Spinal cord (tissue), 9 donors: ENCODE measurements at regions not wholly inside any gene's neighbourhood (a gene's known extent, or its start where the extent isn't known, plus 50 kb on each side); places are given as distances from the start of the nearest gene placed in this dataset.

Experiments used
- DNase-seq, 6 donors: peaks; one replicate each; pipeline versions ENCODE4 v3.0.0 to v3.0.0-alpha.2; 2013 to 2015; ENCODE audit warnings: low spot score in 6 of 6, low read depth in 4 of 6
- H3K27ac ChIP-seq: one replicate; pipeline ENCODE4 v1.5.1; 2013; ENCODE audit warnings: low read depth, low read length, control low read depth
- H3K27me3 ChIP-seq: one replicate; pipeline ENCODE4 v1.6.1; 2013; ENCODE audit warnings: low read length; ENCODE audit not compliant: control insufficient read depth, insufficient read depth
- H3K36me3 ChIP-seq: one replicate; pipeline ENCODE4 v1.6.1; 2013; ENCODE audit warnings: low read length; ENCODE audit not compliant: control insufficient read depth, insufficient read depth
- H3K4me1 ChIP-seq: one replicate; pipeline ENCODE4 v1.6.1; 2013; ENCODE audit warnings: low read length; ENCODE audit not compliant: control insufficient read depth, insufficient read depth
- H3K4me3 ChIP-seq: one replicate; pipeline ENCODE4 v1.5.1; 2013; ENCODE audit warnings: low read depth, low read length, control low read depth
- H3K9me3 ChIP-seq: one replicate; pipeline ENCODE4 v1.6.1; 2013; ENCODE audit warnings: low read length; ENCODE audit not compliant: control insufficient read depth, insufficient read depth
- WGBS: methylation state at CpG from one replicate; pipeline ENCODE4 v1.1.5; 2013; ENCODE audit warnings: missing lambda C conversion rate; ENCODE audit not compliant: insufficient coverage; 5-methylcytosine and 5-hydroxymethylcytosine counted together
- donor health status: healthy.

GRCh38 chr11:19537803-19538453 is 174.7 kb upstream of the NAV2 start:
- WGBS, result 77% methylated on average over 2 of the region's 3 CpGs
- Histone ChIP-seq H3K27ac (no peak overlapping the region), H3K36me3 (no peaks in the 10 kb centered on the region)

DNA sequence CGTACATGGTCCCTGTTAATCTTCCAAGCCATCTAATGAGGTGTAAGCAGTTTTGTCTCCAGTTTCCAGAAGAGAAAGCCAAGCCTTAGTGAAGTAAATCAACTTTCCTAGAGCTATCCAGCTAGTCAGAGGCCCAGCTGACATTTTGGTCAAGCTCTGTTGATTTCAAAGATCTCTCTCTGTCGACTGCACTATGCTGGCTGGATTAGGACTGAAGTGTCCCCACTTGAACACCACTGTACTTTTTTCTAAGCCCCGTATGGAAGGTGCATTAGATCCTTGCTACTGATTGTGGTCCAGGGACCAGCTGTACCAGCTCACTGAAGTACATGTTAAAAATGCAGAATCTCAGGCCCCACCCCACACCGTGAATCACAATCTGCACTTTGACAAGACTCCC is 176.5 kb upstream of the NAV2 start:
- no peak for DNase-seq
- H3K9me3 ChIP-seq, result no peaks in the 10 kb centered on the region
- no peak overlapping the region for H3K4me3 ChIP-seq
- H3K36me3 ChIP-seq, result no peaks in the 10 kb centered on the region
- H3K27me3 ChIP-seq, result no peaks in the 10 kb centered on the region
- peaks cover 3% of the 10 kb centered on the region for H3K4me1 ChIP-seq
- H3K27ac ChIP-seq, result no peak overlapping the region
- WGBS, result 38% methylated on average over 3 of the region's 4 CpGs

More at GRCh38 chr11:19537803-19538453, 174.7 kb upstream of the NAV2 start:
- Histone ChIP-seq H3K4me3 (no peak overlapping the region), H3K27me3 (no peaks in the 10 kb centered on the region), H3K9me3 (no peaks in the 10 kb centered on the region), H3K4me1 (peaks cover 3% of the 10 kb centered on the region)
- no peak for DNase-seq

DNA sequence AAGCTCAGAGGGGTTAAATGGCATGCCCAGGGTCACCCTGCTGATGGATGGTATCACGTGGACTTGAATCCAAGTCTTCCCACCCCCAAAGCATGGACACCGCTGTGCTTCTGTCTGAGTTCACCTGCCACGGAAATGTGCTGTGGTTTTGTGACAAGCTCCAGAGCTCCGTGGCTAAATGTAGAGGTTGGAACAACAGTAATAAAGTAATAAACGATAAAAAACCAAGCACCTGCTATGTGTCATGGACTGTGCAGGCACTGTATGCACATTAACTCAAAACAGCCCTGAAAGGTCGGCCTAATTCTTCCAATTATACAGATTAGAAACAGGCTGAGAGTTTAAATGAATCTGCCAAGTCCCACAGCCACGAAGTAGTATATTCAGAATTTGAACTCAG is 182.1 kb upstream of the NAV2 start:
- WGBS, result 93% methylated on average over 2 of the region's 7 CpGs
- H3K4me1 ChIP-seq, result peaks cover 6% of the 10 kb centered on the region
- no peak for DNase-seq
- no peaks in the 10 kb centered on the region for H3K36me3 ChIP-seq
- no peaks in the 10 kb centered on the region for H3K9me3 ChIP-seq
- no peaks in the 10 kb centered on the region for H3K27me3 ChIP-seq
- no peak overlapping the region for H3K27ac ChIP-seq
- H3K4me3 ChIP-seq, result no peak overlapping the region

GRCh38 chr11:19526119-19526518 is 186.5 kb upstream of the NAV2 start:
- H3K4me3 ChIP-seq, result no peak overlapping the region
- DNase-seq, result no peak
- H3K9me3 ChIP-seq, result no peaks in the 10 kb centered on the region
- peaks cover 13% of the 10 kb centered on the region for H3K4me1 ChIP-seq
- WGBS, result 89% methylated on average over 1 of the region's 2 CpGs
- no peaks in the 10 kb centered on the region for H3K27me3 ChIP-seq
- H3K27ac ChIP-seq, result no peak overlapping the region
- H3K36me3 ChIP-seq, result no peaks in the 10 kb centered on the region

GRCh38 chr11:19525714-19526113 is 186.9 kb upstream of the NAV2 start:
- Histone ChIP-seq H3K27me3 (no peaks in the 10 kb centered on the region), H3K36me3 (no peaks in the 10 kb centered on the region), H3K4me1 (peaks cover 17% of the 10 kb centered on the region), H3K4me3 (no peak overlapping the region), H3K27ac (no peak overlapping the region), H3K9me3 (no peaks in the 10 kb centered on the region)
- no peak for DNase-seq
- WGBS, result 81% methylated on average over 3 of the region's 5 CpGs

GRCh38 chr11:19525276-19525675 is 187.4 kb upstream of the NAV2 start:
- no peaks in the 10 kb centered on the region for H3K27me3 ChIP-seq
- 89% methylated on average over 7 of the region's 7 CpGs for WGBS
- H3K9me3 ChIP-seq, result no peaks in the 10 kb centered on the region
- no peak overlapping the region for H3K27ac ChIP-seq
- peaks cover 21% of the 10 kb centered on the region for H3K4me1 ChIP-seq
- H3K36me3 ChIP-seq, result no peaks in the 10 kb centered on the region
- H3K4me3 ChIP-seq, result no peak overlapping the region
- no peak for DNase-seq

GRCh38 chr11:19524171-19524671 is 188.4 kb upstream of the NAV2 start:
- no peak overlapping the region for H3K27ac ChIP-seq
- no peaks in the 10 kb centered on the region for H3K9me3 ChIP-seq
- no peak overlapping the region for H3K4me3 ChIP-seq
- peaks cover 26% of the 10 kb centered on the region for H3K4me1 ChIP-seq
- no peaks in the 10 kb centered on the region for H3K36me3 ChIP-seq
- H3K27me3 ChIP-seq, result no peaks in the 10 kb centered on the region
- DNase-seq, result peak in 4 of 6 donors; percentile 45 to 92 (median 72)
- WGBS, result 25% methylated on average over 5 of the region's 8 CpGs

DNA sequence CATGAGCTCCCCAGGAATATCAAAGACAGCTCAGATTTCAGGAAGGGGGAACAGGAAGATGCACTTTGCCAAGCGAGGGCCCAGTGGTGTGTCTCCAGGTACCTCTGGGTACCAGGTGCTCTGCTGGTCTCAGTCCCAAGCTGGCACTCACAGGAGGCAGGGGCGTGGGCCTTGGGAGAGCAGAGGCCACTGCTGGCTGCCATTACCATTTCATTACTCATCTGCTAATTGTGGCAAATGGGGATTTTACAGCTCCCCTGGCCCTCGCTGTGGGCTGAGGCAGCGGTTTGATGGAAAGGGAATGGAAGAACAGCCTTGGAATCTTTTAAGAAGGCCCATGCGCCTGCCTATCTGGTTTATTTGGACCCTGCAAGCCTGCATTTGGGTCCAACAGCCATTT is 192.0 kb upstream of the NAV2 start:
- no peak for DNase-seq
- Histone ChIP-seq H3K27ac (no peak overlapping the region), H3K27me3 (no peaks in the 10 kb centered on the region), H3K4me1 (peaks cover 29% of the 10 kb centered on the region), H3K36me3 (no peaks in the 10 kb centered on the region), H3K4me3 (no peak overlapping the region), H3K9me3 (no peaks in the 10 kb centered on the region)
- 91% methylated on average over 4 of the region's 5 CpGs for WGBS

DNA sequence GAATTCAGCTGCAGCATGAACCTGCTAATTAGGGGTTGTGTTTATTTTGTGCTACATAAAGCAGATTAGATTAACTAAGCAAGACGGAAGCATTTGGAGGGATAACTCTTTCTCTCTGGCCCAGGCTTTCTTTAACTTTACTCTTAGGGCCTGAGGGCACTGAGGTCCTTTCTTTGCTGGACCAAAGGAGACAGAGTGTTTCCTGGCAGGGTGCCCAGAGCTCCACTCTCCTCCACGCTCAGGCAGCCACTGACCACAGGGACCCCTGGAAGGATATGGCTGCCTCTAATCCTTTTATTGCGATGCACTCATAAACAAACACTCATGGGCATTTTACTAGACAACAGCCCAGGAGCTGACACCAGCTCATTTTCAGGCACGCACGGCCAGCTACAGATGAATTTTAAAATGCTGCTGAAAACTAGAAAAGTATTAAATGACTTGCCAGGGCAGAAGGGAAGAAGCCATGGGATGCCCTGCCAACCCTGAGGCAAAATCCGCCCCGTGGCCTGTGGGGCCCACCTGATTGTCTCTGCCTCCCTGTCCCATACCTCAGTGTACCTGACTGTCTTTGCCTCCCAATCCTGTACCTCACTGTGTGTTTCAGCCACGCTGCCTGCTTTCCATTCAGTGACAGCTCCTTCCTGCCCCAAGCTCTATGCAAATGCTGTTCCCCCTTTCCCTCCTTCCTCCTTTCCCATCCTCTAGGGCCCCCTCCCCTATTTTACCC is 192.6 kb upstream of the NAV2 start:
- peak in 2 of 6 donors; percentile 74 to 77 for DNase-seq
- H3K27me3 ChIP-seq, result no peaks in the 10 kb centered on the region
- no peaks in the 10 kb centered on the region for H3K36me3 ChIP-seq
- H3K9me3 ChIP-seq, result no peaks in the 10 kb centered on the region
- peaks cover 29% of the 10 kb centered on the region for H3K4me1 ChIP-seq
- 56% methylated on average over 5 of the region's 8 CpGs for WGBS
- H3K27ac ChIP-seq, result no peak overlapping the region
- H3K4me3 ChIP-seq, result no peak overlapping the region

DNA sequence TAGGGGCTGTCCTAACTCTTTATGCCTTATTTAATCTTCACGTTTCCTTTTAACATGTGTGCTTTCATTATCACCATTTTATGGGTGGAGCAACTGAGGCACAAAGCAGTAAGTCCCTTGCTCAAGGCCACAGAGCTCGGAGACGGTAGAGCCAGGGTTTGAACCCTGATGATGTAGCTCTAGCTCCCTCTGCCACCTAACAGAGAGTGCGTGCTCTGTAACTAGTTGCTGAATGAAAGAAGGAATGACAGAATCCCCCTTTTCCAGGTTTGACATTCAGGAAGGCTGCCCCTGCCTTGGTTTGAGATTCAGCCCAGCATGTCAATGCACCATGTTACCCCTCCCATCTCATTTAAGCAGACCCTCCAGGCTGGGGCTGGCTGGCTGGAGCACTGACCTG is 193.3 kb upstream of the NAV2 start:
- H3K27me3 ChIP-seq, result no peaks in the 10 kb centered on the region
- no peak overlapping the region for H3K4me3 ChIP-seq
- DNase-seq, result peak in 1 of 6 donors; percentile 63
- H3K27ac ChIP-seq, result no peak overlapping the region
- H3K36me3 ChIP-seq, result no peaks in the 10 kb centered on the region
- H3K4me1 ChIP-seq, result peaks cover 27% of the 10 kb centered on the region
- WGBS, result 100% methylated on average over 1 of the region's 4 CpGs
- H3K9me3 ChIP-seq, result no peaks in the 10 kb centered on the region
